ENCODE measurements at regions not wholly inside any gene's neighbourhood (a gene's known extent, or its start where the extent isn't known, plus 50 kb on each side); places are given as distances from the start of the nearest gene placed in this dataset.

DNA sequence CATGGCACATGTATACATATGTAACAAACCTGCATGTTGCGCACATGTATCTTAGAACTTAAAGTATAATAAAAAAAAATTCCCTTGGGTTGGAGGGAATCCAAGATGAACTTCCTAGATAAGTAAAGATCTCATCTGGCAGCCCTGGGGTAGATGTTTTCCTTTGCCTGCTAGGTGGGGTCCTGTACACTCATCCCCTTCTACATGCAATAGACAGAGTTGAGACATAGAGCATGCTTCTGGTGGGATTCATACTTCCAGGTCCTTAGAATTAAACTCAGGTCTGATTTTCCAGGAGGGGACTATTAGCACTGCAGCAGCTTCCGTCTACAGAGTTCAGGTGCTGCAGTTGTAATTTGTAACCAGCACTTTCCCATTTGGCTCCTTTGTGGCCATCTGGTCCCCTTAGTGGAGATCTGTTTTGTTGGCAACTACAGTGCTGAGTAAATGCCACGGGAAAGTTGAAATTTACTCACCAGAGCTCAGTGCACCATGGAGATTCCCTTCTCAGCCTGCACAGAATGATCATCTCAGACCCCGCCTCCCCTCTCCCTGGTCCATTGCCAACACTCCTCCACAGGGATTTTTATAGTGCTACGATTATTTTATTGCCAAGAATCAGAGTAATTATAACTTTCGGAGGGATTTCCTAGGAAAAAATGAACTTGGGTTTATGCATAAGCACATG, 220.1 kb upstream of the E2F8 start:
- DNase-seq, result no peak

DNA sequence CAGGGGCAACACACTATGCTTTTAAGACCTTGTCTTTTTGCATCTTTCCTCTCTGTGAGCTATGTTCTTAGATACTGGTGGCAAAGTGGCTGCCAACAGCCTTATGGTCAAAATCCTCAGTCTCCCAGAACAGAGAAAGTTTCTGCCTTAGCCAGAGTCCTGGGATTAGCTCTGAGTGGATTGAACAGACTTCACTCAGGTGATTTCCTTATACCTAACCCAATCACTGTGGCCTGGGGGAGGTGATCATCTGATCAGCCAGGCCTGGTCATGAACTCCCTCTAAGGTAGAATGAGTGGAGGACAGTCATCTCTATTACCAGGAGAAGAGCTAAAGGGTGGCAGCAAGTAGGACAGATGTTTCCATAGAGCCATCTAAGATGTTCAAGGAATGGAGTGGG, 218.5 kb upstream of the E2F8 start:
- DNase-seq, result no peak

DNA sequence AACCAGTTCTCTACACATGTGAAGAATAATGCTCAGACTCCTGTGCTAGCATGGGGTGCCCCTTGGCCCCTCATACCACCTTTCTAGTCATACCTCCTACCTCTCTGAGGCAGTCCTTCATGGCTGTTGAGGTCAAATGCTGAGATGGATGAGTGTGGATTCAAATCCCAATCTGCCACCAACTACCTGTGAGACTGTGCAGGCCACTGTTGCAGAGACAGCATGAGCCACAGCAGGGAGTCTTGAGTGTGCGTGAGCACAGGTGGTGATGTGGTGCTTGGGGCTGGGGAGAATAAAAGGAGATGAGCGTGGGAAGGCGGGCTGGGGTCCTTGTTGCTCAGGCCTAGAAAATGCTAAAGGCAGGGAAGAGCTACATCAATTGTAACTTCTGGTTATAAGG, 218.0 kb upstream of the E2F8 start:
- no peak for DNase-seq

DNA sequence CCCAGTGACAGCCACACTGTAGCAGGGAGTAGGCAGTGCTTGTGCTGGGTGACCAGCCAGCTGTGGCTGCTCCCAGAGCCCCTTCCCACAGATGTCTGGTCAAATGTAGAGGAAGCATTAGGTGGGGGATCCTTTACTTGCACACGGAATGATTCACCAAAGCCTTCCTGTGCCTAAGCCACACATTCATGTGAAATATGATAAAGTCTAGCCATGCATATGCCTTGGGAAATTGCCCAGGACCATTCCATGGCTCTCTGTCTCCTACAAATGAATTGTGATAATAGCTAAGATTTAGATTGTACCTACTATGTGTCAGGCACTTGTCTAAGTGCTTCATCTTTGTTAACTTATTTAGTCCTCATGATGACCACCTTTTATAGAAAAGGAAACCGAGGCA, 217.5 kb upstream of the E2F8 start:
- DNase-seq, result no peak

DNA sequence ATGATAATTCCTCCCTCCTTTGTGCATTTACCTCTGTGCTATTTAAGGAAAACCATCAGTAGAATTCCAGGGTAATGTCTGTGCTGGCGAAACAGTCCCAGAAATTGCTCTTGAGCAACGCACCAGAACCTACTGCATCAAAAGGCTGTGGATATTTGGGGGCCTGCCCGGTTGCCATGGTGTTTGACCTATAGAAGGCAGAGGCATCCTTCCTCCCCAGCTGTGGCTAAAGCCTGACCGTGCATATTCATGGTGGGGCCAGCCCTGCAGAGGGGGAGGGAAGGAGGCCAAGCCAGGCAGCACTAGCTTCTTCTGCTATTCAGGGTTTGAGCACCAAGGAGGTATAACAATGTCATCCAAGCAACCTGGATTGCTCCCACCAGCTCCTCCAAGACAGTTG, 215.0 kb upstream of the E2F8 start:
- no peak for DNase-seq

DNA sequence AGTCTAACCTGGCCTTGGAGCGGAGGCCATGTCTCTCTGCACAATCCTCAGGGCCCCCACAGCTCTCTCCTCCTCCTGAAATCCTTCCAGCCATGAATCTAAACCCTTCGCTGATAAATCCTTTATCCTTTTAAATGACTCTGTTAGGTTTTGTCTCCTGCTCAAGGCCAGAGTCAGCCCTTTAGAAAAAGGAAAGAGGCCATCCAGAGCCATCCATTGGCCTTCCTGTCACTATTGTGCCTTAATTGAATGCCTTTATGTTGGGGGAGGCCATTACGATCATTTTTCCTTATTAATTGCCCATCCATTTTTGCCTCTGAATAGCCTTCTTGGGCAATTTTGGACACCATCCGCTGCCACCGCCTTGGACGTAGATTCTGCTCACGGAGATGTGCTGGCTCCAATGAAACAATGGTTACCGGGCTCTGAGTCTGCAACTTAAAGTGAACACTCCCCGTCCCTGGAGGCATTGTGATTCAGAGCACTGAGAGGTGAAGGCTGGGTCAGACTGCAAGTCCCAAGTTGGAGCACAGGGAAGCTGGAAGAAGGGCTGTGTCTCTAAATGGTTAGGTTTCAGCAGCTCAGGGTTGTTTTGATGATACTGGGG, 213.0 kb upstream of the E2F8 start:
- DNase-seq, result no peak

DNA sequence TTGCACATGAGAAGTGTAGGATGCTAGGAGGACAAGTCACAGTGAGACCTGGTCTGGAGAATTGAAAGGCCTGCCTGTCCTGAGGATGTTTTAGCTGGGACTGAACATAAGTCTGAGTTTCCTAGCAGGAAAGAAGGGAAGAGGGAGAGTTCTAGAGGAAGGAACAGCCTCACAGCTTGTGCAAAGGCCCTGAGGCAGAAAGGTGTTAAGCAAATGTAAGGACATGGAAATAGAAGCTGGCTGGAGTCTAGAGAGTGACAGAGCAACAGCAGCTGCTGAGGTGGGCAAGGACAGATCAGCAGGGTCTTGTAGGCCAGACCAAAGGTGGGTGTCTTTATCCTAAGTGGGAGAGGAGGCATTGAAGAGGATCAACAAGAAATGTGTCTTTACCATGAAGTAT, 210.9 kb upstream of the E2F8 start:
- no peak for DNase-seq

DNA sequence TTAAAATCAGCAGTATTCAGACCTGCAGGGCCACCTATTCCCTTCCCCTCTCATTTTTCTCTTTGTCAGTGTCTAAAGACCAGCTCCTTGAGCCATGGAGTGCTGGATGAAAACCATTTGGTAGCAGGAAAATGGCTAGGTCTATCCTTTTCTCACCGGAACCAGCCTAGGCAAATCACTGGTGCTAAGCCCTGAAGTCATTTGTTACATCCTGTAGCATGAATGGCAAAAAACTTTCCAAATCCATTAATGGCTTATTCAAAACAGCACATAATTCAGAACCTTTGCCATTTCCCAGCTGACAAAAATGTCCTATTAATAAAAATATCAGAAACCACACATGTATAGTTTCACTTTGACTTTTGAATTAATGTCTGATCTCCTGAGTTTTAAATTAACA, 209.5 kb upstream of the E2F8 start:
- DNase-seq, result no peak

DNA sequence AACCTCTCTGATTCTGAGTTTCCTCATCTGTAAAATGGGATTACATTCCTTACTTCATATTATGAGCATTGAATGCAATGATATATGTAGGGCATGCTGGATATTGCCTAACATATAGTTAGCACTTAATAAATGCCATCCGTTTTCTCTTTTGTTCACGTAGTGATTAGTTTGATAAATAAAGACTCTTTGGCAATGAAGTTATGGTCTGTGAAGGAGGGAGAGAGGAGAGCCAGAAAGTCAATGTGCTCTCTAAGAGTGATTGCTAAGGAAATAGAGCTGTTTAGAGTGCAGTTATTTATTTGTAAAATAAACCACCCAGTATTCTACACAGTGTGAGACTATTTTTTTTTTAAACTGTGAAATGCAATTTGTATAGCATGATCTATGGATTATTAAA, 207.9 kb upstream of the E2F8 start:
- no peak for DNase-seq

DNA sequence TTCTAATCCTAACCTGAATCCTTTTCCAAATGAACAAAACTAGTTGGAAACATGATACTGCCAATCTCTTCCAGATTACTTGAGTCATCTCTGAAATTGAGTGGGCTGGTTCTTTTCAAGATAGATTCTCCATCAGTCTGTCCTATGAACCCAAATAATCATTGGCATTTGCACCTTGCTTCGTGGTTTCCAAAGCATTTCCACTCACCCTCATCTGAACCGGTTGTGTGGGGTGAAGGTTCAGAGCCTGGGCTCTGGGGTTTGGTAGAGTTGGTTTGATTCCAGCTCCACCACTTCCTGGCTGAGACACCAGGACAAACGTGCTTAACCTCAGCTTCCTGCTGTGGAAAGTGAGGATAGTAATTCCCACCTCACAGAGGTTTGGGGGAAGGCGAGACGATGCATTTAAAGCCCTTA, 206.4 kb upstream of the E2F8 start:
- DNase-seq, result no peak

DNA sequence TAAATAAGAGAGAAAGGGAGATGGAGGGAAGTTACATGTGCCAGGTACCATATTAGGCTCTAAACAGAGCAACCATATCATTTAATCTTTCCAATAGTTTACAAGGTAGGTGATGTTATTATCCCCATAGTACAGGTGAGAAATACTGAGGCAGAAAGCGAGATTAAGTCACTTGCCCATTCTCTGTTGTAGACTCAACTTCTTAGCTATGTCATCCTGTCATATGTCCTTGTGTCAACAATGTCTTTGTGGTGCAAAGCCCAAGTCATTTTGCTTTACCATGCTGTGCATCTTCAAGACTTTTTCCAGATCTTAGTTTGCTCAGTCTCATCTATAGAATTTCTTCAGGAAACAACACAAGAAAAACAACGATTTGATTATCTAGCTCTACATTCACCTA, 205.0 kb upstream of the E2F8 start:
- no peak for DNase-seq

DNA sequence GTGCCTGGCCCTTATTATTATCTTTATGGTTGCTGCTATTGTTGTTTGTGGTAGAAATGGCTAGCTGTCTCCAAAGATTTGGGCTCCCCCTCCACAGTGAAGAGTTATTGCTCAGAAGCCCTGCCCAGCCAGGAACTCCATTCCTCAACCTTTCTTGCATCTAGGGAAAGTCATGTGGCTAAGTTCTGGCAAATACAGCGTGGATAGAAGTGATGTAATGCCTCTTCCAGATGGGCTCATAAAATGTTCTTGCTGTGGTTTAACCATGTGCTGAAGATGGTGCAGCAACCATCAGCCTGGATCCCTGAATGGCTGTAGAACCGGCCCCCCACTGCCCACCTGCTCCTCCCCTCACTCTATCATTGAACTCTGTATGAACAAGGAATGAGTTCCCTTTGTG, 203.5 kb upstream of the E2F8 start:
- no peak for DNase-seq

DNA sequence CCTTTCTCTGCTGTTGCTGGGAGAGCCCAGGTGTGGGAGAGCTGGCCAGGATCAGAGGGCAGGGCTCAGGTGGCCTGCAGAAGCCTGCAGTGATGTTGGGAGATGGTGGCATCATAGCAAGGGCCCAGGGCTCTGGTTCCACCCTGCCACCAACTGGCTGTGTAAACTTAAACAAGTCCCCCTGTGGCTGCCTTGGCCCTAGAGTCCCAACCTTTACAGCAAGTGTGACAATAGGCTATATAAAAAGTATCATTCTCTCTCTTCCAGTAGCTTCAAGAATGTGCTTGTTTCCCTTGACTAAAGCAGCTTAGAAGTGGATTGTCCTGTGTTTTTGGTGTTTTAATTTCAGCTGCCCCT, 201.8 kb upstream of the E2F8 start:
- DNase-seq, result no peak

DNA sequence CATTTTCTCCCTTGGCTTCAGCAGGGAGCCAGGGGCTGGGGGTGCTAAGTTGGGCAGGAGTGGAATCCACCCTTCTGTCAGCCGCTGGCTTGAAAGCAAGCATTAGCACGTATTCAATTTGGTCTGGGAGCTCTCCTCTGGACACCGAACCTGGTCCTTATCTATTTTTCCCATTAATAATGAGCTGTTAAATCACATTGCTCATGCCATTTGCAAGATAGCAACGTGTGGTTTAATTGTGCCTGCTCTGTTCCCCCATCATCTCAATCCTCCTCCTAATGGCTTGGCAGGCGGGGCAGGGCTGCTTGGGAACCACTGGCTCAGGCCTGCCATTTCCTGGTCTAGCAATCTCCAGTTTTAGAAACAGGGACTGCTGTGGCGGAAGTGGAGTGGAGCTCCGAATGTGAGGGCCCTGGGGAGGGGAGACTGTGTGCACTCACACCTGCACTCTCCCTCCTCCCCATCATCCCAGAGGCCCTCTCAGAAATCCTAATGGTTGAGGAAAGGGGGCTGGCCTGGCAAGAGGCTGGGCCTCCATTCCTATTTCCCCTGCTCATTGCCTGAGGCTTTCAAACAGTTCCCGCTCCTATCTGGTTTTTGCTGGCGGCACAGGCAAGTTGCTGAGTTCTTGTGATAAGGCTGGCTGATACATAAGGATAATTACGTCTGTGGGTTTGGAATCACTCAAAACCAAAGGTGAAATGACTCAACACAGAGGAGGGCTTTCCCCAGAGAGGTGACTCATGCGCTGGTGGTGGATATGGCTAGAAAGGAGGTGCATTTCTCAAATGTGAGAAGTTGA, 201.2 kb upstream of the E2F8 start:
- no peak for DNase-seq

DNA sequence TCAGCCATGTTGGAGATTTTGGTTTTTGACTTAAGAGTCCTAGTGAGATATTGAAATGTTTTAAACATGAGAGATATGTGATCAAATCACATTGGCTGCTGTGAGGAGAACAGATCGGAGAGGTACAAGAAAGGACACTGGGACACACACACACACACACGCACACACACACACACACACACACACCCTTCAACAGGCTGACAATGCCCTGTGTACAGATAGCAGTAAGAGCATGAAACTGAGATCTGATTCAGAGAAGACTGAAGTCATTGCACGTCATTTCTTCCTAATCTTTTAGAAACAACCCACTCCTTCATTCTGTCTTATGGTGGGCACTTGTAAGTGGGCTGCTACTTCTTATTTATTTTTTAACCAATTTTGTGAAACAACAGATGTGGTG, 200.5 kb upstream of the E2F8 start:
- no peak for DNase-seq

DNA sequence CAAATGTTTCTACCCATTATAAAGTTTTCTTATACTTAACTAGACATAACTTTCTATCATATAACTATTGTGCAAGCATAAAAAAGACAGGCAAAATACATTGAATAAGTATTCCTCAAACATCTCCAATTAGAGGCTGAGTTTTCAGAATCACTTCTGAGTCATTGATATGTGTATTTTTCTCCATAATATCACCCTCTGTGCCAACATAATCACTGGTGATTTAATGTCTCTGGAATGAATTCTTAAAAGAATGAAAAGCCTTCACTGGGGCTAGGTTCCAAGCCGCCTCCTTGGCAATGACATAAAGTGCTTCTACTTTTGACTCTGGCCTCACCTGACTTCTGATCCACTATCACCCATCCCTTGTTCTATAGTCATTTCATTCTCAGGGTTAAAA, 197.0 kb upstream of the E2F8 start:
- no peak for DNase-seq

DNA sequence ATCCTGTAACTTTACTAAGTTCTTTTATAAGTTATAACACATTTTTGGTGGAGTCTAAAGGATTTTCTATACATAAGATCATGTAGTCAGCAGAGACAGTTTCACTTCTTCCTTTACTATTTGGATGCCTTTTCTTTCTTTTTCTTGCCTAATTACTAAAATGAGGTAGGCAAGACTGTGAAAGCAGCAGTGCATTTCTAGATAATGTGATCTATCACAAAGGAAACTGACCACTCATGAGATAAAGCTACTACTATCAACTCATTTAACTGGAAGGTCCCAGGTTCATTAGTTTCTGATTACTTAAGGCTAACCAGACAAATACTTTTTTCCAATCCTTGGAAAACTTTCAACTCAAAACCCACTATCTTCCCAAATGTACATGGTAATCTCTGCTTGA, 196.2 kb upstream of the E2F8 start:
- DNase-seq, result no peak

DNA sequence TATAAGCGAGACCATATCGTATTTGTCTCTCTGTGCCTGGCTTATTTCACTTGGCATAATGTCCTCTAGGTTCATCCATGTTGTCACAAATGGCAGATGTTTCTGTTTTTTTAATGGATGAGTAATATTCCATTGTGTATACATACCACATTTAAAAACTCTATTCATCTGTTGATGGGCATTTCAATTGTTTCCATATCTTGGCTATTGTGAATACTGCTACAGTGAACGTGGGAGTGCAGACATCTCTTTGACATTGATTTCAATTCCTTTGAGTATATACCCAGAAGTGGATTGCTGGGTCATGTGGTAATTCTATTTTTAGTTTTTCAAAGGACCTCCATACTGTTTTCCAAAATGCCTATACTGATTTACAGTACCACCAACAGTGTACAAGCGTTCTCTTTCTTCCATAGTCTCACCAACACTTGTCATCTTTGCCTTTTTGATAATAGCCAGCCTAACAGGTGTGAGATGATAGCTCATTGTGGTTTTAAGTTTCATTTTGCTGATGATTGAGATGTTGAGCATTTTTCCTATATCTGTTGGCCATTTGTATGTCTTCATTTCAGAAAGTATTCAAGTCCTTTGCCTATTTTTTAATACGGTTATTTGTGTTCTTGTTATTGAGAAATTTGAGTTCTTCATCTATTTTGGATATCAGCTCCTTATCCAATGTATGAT, 194.7 kb upstream of the E2F8 start:
- DNase-seq, result no peak

DNA sequence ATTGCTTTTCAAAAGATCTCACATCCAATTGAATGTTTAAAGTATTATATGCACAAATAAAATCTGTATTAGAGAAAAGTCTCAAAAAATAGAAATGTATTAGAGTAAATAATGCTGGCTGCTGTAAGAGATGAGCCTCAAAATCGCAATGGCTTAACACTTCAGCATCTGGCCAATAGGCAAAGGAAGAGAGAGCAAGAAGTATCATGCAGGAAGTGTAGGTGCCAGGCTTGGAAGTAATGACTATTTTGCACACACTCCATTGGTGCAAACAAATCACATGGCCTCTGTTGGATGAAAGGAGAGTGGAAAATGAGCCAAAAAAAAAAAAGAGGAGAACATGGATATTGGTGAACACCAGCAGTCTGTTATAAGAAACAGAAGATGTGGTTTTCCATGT, 193.0 kb upstream of the E2F8 start:
- no peak for DNase-seq

DNA sequence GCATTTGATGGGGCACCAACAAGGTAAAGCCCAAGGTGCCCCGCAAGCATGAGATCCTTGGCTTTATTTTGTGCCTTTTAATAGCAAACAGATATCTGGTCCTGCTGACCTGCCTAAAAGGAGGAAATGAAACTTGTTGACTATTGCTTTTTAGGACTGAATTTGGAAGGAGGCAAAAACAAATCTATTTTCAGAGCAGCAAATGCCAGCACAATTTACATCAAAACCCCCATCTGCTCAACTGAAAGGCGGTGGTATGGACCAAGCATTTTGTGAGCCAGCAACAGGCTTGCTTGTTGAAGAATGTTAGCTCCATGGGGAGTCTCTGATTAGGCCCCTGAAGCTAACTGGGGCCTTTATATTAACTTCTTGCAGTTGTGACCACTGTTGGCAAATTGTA, 192.6 kb upstream of the E2F8 start:
- DNase-seq, result no peak

DNA sequence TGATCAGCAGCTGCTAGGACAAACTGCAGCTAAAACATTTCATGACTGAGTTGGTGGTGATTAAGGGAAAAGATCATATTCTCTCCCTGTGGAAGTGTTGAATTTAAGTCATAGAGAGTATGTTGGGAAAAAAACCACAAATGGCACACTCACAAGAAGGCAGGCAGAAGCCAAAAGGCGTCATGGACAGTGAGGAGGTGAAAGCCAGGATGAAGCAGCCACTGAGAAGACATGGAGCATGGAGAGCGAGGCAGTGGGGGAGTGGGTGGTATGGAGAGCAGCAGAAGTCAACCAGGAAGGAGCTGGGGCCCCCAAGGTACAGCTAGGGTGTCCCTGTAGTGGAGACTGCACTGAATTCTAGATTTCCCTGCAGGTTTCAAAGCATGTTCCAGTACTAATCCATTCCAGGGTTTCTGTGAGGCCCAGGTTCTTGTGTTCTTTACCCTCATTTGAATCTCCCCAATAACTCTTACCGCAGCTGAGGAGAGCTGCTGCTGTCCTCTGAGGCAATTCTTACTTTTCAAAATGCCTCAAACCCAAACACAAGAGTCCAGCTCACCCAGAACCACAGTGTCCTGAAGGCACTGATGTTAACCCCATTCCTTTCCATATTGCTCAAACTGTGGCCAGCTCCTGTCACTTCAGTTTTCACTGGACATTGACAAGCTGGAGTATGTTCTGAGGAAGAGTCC, 191.8 kb upstream of the E2F8 start:
- no peak for DNase-seq

DNA sequence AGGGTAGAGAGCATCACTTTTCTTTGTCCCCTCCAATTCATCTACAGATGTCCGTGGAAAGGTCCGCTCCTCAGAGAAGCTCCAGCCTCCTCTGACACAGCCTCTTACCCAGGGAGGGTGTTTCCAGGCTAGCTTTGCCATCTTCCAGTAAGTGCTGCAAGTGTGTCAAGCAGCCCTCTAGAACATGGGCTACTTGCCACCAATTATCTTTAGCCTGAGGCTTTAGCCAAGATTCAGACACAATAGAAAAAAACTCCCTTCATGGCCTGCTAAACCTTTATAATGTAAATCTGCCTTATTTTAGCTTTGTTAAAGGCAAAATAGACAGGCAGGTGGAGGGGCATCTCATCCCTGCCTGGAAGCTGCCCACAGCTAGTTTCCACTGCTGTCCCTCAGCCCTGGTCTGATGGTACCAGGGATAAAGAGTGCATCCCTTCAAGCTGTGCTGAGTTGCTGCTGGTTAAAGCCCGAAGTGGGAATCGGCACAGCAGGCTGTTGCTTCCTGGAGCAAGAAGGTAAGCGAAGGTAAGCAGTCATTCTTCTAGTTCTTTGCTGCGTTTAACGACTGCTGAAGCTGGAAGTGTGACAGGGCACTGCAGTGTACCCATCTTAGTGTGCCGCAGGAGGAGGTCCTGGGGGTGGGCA, 190.1 kb upstream of the E2F8 start:
- no peak for DNase-seq

DNA sequence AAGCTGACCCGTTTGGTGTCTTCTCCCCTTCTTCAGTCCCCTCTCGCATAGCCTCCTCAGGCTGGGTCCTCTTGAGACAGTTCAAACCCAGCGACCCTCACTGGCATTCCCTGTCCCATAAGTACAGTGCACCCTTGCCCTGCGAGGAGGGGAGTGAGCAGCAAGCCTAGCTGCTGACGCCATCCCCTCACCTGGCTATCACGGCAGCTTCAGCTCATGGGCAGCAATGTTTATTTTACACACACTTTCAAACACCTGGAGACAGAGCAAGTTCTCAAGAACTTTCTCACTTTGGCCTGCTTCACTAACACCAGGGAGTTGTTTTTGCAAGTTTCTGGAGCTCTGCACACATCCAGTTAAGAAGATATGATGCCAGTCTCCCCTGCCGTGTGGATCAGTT, 189.6 kb upstream of the E2F8 start:
- DNase-seq, result no peak

All from NCI-H748 treated with DMSO at 0.1 percent for 48 hours (cell line).